ENCODE measurements at regions not wholly inside any gene's neighbourhood (a gene's known extent, or its start where the extent isn't known, plus 50 kb on each side); places are given as distances from the start of the nearest gene placed in this dataset.
"Not testable (repeated sequence)": the region's sequence is repeated elsewhere in the genome, so short reads cannot be mapped to it uniquely, and the experiment has no call there.

DNA sequence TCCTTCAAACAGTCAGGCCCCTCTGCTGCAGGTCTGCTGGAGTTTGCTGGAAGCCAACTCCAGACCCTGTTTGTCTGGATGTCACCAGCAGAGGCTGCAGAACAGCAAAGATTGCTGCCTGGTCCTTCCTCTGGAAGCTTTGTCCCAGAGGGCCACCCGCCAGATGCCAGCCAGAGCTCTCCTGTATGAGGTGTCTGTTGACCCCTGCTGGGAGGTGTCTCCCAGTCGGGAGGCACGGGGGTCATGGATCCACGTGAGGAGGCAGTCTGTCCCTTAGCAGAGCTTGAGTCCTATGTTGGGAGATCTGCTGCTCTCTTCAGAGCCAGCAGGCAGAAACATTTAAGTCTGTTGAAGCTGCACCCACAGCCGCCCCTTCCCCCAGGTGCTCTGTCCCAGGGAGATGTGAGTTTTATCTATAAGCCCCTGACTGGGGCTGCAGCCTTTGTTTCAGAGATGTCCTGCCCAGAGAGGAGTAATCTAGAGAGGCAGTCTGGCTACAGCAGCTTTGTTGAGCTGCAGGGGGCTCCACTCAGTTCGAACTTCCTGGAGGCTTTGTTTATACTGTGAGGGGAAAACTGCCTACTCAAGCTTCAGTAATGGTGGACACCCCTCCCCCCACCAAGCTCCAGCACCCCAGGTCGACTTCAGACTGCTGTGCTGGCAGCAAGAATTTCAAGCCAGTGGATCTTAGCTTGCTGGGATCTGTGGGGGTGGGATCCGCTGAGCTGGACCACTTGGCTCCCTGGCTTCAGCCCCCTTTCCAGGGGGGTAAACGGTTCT lies 72.1 kb downstream of the OGFRL1 start:
- not testable (repeated sequence) for DNase-seq

- DNase-seq: no peak
These were observed 76.4 kb downstream of the OGFRL1 start for GRCh38 chr6:71364889-71365542.

- no peak for DNase-seq
These were observed 79.1 kb downstream of the OGFRL1 start for GRCh38 chr6:71367756-71368155.

DNA sequence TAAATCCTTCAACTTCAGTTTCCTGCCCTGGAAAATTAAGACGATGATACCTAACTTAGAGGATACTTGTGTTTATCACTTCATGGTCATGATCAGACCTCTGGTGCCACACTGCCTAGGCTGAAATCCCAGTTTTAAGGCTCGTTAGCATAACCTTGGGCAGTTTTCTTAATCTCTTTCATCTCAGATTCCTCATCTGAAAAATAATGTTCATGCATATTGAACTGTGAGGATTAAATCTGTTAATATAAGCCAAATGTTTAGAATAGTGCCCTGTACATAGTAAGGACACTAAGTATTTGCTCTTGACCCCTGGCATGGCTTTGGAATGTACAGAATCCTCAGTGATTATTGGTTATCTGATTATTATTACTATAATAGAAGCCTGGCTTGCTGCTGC lies 79.7 kb downstream of the OGFRL1 start:
- no peak for DNase-seq

GRCh38 chr6:71371559-71371958 lies 82.9 kb downstream of the OGFRL1 start:
- no peak for DNase-seq

GRCh38 chr6:71373943-71374342 lies 85.3 kb downstream of the OGFRL1 start:
- no peak for DNase-seq

DNA sequence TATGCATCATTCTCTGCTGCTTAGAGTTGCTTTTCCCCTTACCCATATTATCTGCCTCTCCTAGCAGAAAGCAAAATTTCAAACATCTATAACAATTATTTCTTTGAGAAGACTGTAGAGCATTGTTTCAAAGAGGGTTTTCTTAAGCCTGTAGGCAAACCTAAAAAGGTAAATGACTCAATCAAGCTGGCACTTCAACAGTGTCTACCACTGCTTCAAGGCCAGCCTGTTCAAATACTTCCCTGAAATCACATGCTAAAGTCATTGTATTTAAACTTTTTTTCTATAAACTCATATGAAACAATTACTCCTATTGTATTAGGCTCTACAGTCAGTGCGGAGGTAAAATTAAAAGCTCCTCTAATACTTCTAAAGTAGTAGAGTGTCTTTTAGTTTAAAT lies 87.1 kb downstream of the OGFRL1 start:
- DNase-seq: no peak

GRCh38 chr6:71376830-71377229 lies 88.2 kb downstream of the OGFRL1 start:
- no peak for DNase-seq

GRCh38 chr6:71383476-71383875 lies 94.9 kb downstream of the OGFRL1 start:
- DNase-seq: no peak

- peak; percentile 62 for DNase-seq
These were observed 95.4 kb downstream of the OGFRL1 start for GRCh38 chr6:71383901-71384489.

DNA sequence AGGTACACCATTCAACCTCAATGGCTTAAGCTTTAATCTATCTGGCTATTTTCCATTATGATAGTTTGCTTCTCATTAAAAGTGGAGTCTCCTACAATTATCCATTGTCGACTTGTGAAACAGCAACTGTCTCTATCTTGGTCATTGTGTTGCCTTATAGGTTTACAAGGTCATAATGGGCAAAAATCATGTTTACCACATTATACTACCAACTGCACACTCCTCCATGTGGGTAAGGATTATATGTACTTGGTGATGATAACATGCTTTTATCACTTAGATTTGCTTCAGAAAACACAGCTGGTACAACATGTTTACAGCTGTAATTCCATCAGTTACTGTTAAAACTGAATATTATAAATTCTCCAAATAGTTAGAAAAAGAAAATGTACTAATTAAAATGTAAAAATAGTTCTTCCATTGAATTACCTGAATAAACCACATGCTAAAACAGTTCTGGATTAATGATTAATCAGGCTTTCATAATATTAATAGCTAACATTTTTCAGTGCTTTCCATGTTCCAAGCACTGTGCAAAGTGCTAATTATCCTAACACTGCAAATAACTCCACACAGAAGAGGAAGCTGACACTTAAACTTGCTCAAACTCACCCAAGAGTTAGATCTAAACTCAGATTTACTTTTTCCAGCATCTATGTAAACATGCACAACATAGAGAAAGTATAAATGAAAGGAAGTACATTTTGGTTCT lies 96.7 kb downstream of the OGFRL1 start:
- no peak for DNase-seq

GRCh38 chr6:71386215-71386614 lies 97.6 kb downstream of the OGFRL1 start:
- DNase-seq: no peak

DNA sequence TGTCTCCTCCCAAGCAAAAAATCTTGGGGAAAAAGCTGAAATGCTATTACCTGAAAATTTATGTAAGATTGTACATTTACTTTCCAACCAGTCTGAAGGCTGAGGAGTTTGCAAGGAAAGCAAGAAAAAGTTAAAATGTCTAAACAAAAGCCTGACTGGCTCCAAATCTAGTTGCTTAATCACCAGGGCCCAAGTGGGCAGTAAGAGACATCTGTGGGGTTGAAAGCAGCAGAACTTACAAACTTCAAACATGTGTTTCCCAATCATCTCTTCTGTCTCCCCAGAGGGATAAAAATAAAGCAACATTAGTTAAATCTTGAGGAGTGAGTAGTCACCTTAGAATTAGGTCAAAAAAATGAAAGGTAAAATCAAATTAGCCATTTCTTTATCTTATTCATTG lies 98.6 kb downstream of the OGFRL1 start:
- DNase-seq: no peak

DNA sequence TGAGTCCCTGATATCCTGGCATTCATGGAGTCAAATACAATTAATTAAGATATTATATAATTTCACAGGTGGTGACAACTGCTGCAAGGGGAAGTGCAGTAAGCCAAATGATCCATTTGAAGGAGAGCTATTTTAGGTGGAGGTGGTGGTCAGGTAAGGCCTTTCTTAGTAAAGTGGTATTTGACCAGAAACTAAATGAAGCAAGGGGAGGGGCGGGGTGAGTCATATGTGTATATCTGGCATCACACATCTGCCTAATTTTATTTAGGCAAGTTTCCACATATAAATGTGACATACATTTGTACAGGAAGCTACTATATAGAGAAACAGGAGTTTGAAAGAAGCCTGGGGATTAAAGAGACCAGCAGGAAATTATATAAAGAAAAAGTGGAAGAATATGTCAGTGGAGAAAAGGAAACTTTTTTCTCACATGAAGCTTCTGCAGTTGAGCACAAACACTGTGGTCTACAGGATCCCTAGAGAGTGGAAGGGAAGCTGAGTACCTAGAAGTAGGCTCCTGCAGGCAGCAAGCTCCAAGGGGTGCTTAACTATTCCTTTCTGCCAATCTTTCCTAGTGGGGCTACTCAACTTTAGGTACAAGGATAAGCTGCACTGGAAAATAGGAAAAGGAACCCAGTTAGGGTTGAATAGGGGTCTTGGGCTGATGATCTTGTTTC lies 99.6 kb downstream of the OGFRL1 start:
- no peak for DNase-seq

DNA sequence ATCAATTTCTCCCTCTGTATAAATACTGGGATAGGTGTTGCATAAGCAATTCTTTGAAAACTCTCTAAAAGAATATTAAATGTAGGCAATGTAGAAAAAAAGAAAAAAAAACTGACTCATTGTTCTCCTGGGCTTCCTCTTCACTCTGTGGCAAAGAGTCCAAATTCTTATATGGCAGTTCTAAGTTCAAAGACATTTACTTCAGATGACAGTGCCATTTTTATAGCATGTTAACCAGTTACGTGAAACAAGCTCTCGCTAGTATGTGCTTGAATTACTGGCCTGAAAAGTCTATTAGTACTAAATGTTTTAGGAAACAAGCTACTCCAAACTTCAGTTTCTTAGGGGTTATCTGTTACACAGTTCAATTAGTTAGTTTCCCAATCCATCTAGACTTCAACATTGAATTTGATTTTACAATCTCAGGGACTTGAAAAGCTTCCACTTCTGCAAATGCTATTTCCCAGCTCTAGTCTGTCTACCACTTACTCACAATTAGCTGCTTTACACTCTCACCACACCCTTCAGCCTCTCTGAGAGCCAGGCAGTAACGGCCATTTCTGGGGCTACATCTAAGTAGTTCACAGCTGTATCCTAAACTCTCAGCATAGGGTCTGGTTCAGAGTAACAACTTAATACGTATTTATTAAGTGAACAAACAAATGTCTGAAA lies 100.4 kb downstream of the OGFRL1 start:
- no peak for DNase-seq

GRCh38 chr6:71391126-71391525 lies 102.5 kb downstream of the OGFRL1 start:
- DNase-seq: no peak

DNA sequence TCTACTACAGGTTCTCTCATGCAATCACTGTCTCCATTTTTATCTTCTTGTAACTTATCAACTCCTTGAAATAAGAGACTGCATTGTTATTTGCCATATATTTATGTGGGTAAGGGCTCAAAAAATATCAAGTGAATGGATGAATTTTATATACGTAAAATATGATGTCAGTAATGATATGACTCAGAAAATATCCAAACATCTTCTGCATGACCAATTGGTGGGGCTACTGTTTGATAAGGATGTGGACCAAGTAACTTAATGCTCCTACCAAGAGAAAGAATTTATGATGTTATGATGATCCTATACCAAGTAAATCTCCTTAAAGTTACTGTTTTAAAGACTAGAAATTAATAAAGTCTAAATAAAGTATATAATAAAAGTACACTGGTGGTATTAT lies 103.7 kb downstream of the OGFRL1 start:
- no peak for DNase-seq

- DNase-seq: no peak
These were observed 104.9 kb downstream of the OGFRL1 start for GRCh38 chr6:71393471-71393870.

GRCh38 chr6:71393981-71394432 lies 105.4 kb downstream of the OGFRL1 start:
- no peak for DNase-seq

DNA sequence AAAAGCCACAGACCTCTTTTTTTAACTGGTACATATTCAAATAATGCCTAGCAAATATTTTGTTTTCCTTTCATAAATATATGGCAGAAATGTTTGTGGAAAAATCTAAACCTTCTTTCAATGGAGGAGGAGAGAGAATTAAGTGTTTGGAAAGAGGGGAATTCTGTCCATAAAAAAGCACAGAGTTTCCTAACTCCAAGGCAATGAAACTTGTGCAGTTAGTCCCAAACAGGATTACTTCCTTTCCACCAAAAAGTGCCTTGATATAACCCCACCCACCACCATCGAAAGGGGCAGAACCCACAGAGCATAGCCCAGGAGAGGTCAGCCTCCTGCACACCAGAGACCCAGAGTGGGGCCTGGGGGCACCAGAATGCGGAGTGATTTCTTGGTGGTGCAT lies 106.3 kb downstream of the OGFRL1 start:
- no peak for DNase-seq

DNA sequence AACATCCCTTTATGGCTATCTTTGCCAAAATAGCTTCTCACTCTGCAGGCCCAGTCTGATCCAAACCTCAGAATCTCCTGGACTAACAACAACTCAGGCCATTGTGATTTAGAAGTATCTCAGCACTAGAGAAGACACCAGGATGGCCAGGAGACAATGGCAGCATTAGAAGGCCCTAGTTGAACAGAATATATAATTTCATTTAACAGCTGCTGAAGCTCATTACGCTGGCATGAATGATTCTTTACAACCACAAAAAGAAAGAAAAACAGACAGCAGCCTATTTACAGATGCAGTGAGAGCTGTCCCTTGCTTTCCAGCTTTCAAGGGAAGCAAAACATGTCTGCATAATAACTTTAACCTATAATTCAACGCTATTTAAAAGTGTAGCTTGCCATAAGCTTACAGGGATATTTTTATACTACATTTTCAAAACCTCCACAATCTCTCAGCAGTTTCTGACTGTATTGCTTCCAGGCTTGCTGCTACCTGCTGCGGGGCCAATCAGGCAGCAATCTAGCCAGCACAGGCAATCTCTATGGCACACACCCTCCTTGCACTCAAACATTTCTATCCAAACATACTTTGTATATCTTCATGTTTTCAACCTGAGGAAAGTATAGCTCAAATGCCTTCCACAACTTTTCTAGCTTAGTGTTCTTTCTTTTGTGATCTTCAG lies 107.3 kb downstream of the OGFRL1 start:
- no peak for DNase-seq

Data from left kidney (tissue), 1 donor.